B cell (primary cell): ENCODE measurements at regions not wholly inside any gene's neighbourhood (a gene's known extent, or its start where the extent isn't known, plus 50 kb on each side); places are given as distances from the start of the nearest gene placed in this dataset.

Experiments used
- ATAC-seq: fragments of 200-7000 bp; cut with Tn5 transposase; one replicate; pipeline ENCODE4 v1.10.0; 2021; ENCODE audit warnings: low read depth, mild to moderate bottlenecking, moderate number of reproducible peaks, moderate library complexity
- CTCF ChIA-PET: fragments of 350-600 bp; sonication (Branson Sonifier 250); formaldehyde crosslinking; loops from one replicate; lab custom pipeline; 2021; ENCODE audit warnings: antibody characterized with exemption, inconsistent platforms; lab: Charles Lee
- POLR2A ChIA-PET: fragments of 350-600 bp; sonication (Branson Sonifier 250); formaldehyde crosslinking; loops from one replicate; lab custom pipeline; 2021; ENCODE audit warnings: antibody characterized with exemption; lab: Charles Lee
- DNase-seq: peaks from one replicate; pipeline ENCODE4 v3.0.0; 2013
- H2AFZ ChIP-seq: 2 replicates; pipeline ENCODE4 v1.6.1; 2012; ENCODE audit warnings: mild to moderate bottlenecking, low read depth, low read length; ENCODE audit not compliant: insufficient read depth, poor library complexity, severe bottlenecking
- H3K27ac ChIP-seq, 2 donors: 1 replicate in 1 of 2; 2 replicates in 1 of 2; pipeline ENCODE4 v1.5.1; 2012 to 2013; ENCODE audit warnings: low read length in 2 of 2, mild to moderate bottlenecking in 2 of 2, moderate library complexity in 1 of 2
- H3K27me3 ChIP-seq, 4 experiments: fragments of 200-600 bp in 1 of 4; sonication (generic) in 1 of 4; replicated peaks in 1 of 4; 1 replicate in 2 of 4; 2 replicates in 2 of 4; pipeline versions ENCODE4 v1.6.1 to v1.7.0; 2013 to 2016; ENCODE audit warnings: low read length in 3 of 4, mild to moderate bottlenecking in 2 of 4, mixed read lengths in 1 of 4, moderate library complexity in 1 of 4; ENCODE audit not compliant: insufficient read depth in 4 of 4, control insufficient read depth in 3 of 4; ENCODE audit errors: control extremely low read depth in 1 of 4
- H3K36me3 ChIP-seq, 2 experiments: replicated peaks in 1 of 2; 1 replicate in 1 of 2; 2 replicates in 1 of 2; pipeline versions ENCODE4 v1.6.1 to v1.7.1; 2013; ENCODE audit warnings: low read length in 1 of 2; ENCODE audit not compliant: insufficient read depth in 2 of 2, control insufficient read depth in 1 of 2; ENCODE audit errors: control extremely low read depth in 1 of 2, extremely low read depth in 1 of 2
- H3K4me1 ChIP-seq, 2 donors: fragments of 200-600 bp in 1 of 2; sonication (generic) in 1 of 2; 1 replicate in 1 of 2; 2 replicates in 1 of 2; pipeline versions ENCODE4 v1.5.1 to v1.6.1; 2013 to 2017; ENCODE audit warnings: low read length in 2 of 2; ENCODE audit not compliant: control insufficient read depth in 2 of 2, insufficient read depth in 2 of 2
- H3K4me2 ChIP-seq: replicated peaks from 2 replicates; pipeline ENCODE3; 2012; ENCODE audit warnings: mild to moderate bottlenecking, low read depth, low read length; ENCODE audit not compliant: poor library complexity, severe bottlenecking
- H3K4me3 ChIP-seq, 5 experiments: fragments of 200-600 bp in 1 of 5; sonication (generic) in 1 of 5; 1 replicate in 3 of 5; 2 replicates in 2 of 5; pipeline versions ENCODE4 v1.5.1 to v1.7.0; 2011 to 2016; ENCODE audit warnings: low read length in 4 of 5, mild to moderate bottlenecking in 4 of 5, low read depth in 2 of 5, control low read depth in 1 of 5, moderate library complexity in 1 of 5; ENCODE audit not compliant: insufficient read depth in 1 of 5; ENCODE audit errors: control extremely low read depth in 1 of 5, extremely low read depth in 1 of 5
- H3K79me2 ChIP-seq: fragments of 200-600 bp; sonication (generic); one replicate; pipeline ENCODE4 v1.6.0; 2016; ENCODE audit warnings: low read length; ENCODE audit not compliant: control insufficient read depth, insufficient read depth
- H3K9ac ChIP-seq: fragments of 200-600 bp; sonication (generic); 2 replicates; pipeline ENCODE4 v1.6.1; 2017; ENCODE audit warnings: mild to moderate bottlenecking, low read length, moderate library complexity
- H3K9me3 ChIP-seq, 3 donors: one replicate each; pipeline versions ENCODE4 v1.6.1 to v1.7.1; 2013; ENCODE audit warnings: low read length in 2 of 3; ENCODE audit not compliant: control insufficient read depth in 2 of 3, insufficient read depth in 1 of 3; ENCODE audit errors: control extremely low read depth in 1 of 3
- H4K20me1 ChIP-seq: 2 replicates; pipeline ENCODE4 v1.6.0; 2012; ENCODE audit warnings: mild to moderate bottlenecking, low read length; ENCODE audit not compliant: insufficient read depth, control insufficient read depth, poor library complexity, severe bottlenecking
- H3K27ac Mint-ChIP-seq: one replicate; pipeline ENCODE4 v1.8.0; 2021; ENCODE audit warnings: mixed read lengths
- H3K27me3 Mint-ChIP-seq: one replicate; pipeline ENCODE4 v1.8.0; 2021; ENCODE audit warnings: mixed read lengths
- H3K4me1 Mint-ChIP-seq: one replicate; pipeline ENCODE4 v1.8.0; 2021; ENCODE audit warnings: mixed read lengths
- H3K4me3 Mint-ChIP-seq: one replicate; pipeline ENCODE4 v1.8.0; 2021; ENCODE audit warnings: mixed read lengths
- H3K9me3 Mint-ChIP-seq: one replicate; pipeline ENCODE4 v1.8.0; 2022; ENCODE audit warnings: mixed read lengths; ENCODE audit not compliant: insufficient read depth
- CTCF ChIP-seq: fragments of 200-600 bp; IDR thresholded peaks from one replicate; pipeline ENCODE4 v1.8.0; 2022; ENCODE audit warnings: antibody characterized with exemption, mild to moderate bottlenecking
- EZH2 ChIP-seq: IDR thresholded peaks from 2 replicates; pipeline ENCODE4 v1.6.1; 2012; ENCODE audit warnings: borderline replicate concordance, low read depth, mild to moderate bottlenecking, moderate library complexity, low read length; ENCODE audit not compliant: insufficient read depth, poor library complexity, severe bottlenecking
- WGBS: methylation state at CpG from one replicate; pipeline ENCODE4 v1.1.5; 2013; ENCODE audit warnings: missing lambda C conversion rate; ENCODE audit not compliant: insufficient coverage; 5-methylcytosine and 5-hydroxymethylcytosine counted together
- intact Hi-C: fragments of 100-400 bp; cut with micrococcal nuclease; formaldehyde crosslinking; loops from one replicate; pipeline ENCODE4 v1.10.0; 2022

- no peaks in the 10 kb centered on the region for H3K36me3 ChIP-seq
- H3K9ac ChIP-seq = no peak overlapping the region
- H3K4me1 Mint-ChIP-seq = no peaks in the 10 kb centered on the region
- TF ChIP-seq CTCF = no peak
- TF ChIP-seq EZH2 = no peak
- H2AFZ ChIP-seq = no peak overlapping the region
- 86% methylated on average over 1 of the region's 2 CpGs for WGBS
- DNase-seq = no peak
- POLR2A ChIA-PET = no interaction called here
- no peaks in the 10 kb centered on the region for H3K27me3 Mint-ChIP-seq
- H3K4me3 ChIP-seq = no peak overlapping the region
- H3K27me3 ChIP-seq = no peaks in the 10 kb centered on the region
- no peaks in the 10 kb centered on the region for H3K4me1 ChIP-seq
- no peaks in the 10 kb centered on the region for H4K20me1 ChIP-seq
- no peak overlapping the region for H3K27ac ChIP-seq
- H3K4me2 ChIP-seq = no peak overlapping the region
- no peak overlapping the region for H3K4me3 Mint-ChIP-seq
- intact Hi-C loops = no loop called here
- H3K9me3 ChIP-seq = no peaks in the 10 kb centered on the region
- CTCF ChIA-PET = no interaction called here
- H3K27ac Mint-ChIP-seq = no peak overlapping the region
- no peaks in the 10 kb centered on the region for H3K79me2 ChIP-seq
- no peak for ATAC-seq
- H3K9me3 Mint-ChIP-seq = peaks cover 5% of the 10 kb centered on the region
These were observed 1394.2 kb upstream of the PCDH7 start for GRCh38 chr4:29326004-29326403.

- Mint-ChIP-seq H3K27me3 (no peaks in the 10 kb centered on the region), H3K4me3 (no peak overlapping the region), H3K9me3 (peaks cover 8% of the 10 kb centered on the region), H3K4me1 (no peaks in the 10 kb centered on the region), H3K27ac (no peak overlapping the region)
- ChIA-PET CTCF (no interaction called here), POLR2A (no interaction called here)
- no peaks in the 10 kb centered on the region for H3K79me2 ChIP-seq
- H3K4me1 ChIP-seq = no peaks in the 10 kb centered on the region
- no peak overlapping the region for H3K27ac ChIP-seq
- H2AFZ ChIP-seq = no peak overlapping the region
- no peaks in the 10 kb centered on the region for H3K9me3 ChIP-seq
- ATAC-seq = no peak
- H3K27me3 ChIP-seq = no peaks in the 10 kb centered on the region
- no CpG with 5 or more reads among the region's 2 CpGs for WGBS
- no peaks in the 10 kb centered on the region for H4K20me1 ChIP-seq
- H3K9ac ChIP-seq = no peak overlapping the region
- H3K4me3 ChIP-seq = no peak overlapping the region
- no peak overlapping the region for H3K4me2 ChIP-seq
- intact Hi-C loops = no loop called here
- TF ChIP-seq CTCF = no peak
- no peak for TF ChIP-seq EZH2
- H3K36me3 ChIP-seq = no peaks in the 10 kb centered on the region
- DNase-seq = no peak
These were observed 1393.4 kb upstream of the PCDH7 start for GRCh38 chr4:29326816-29327215.
